OCI-LY7 (cell line): ENCODE measurements at regions not wholly inside any gene's neighbourhood (a gene's known extent, or its start where the extent isn't known, plus 50 kb on each side); places are given as distances from the start of the nearest gene placed in this dataset.

Experiments
- BruUV-seq: library from RNA; stranded (reverse); fragments of 400-500 nt; replicated peaks from 2 replicates; lab custom pipeline; 2021; lab: Mats Ljungman, UMichigan
- CTCF ChIA-PET: fragments of 300-600 bp; sonication (Branson Sonifier 250); formaldehyde crosslinking; loops from one replicate; lab custom pipeline; 2022; ENCODE audit warnings: antibody characterized with exemption; ENCODE audit not compliant: unreplicated experiment; lab: Charles Lee
- POLR2A ChIA-PET: fragments of 300-600 bp; sonication (Branson Sonifier 250); formaldehyde crosslinking; loops from one replicate; lab custom pipeline; 2022; ENCODE audit warnings: antibody characterized with exemption; lab: Charles Lee
- DNase-seq: peaks from one replicate; pipeline ENCODE4 v3.0.0-alpha.2; 2015; ENCODE audit warnings: low spot score
- H2AFZ ChIP-seq: fragments of 200-600 bp; sonication (generic), shearing (Covaris generic); 2 replicates; pipeline ENCODE4 v1.6.1; 2014; ENCODE audit warnings: mild to moderate bottlenecking, antibody characterized with exemption, low read length, moderate library complexity
- H3K27ac ChIP-seq: fragments of 200-600 bp; sonication (generic); 2 replicates; pipeline ENCODE4 v1.5.1; 2014; ENCODE audit warnings: mixed run types, low read depth, mild to moderate bottlenecking, moderate library complexity, low read length, inconsistent platforms; ENCODE audit not compliant: poor library complexity, severe bottlenecking
- H3K36me3 ChIP-seq: fragments of 200-600 bp; sonication (generic); 2 replicates; pipeline ENCODE4 v1.6.1; 2014; ENCODE audit warnings: mild to moderate bottlenecking, antibody characterized with exemption, low read length, moderate library complexity, mixed read lengths; ENCODE audit not compliant: insufficient read depth
- H3K4me1 ChIP-seq: fragments of 200-600 bp; sonication (generic); 2 replicates; pipeline ENCODE4 v1.5.1; 2014; ENCODE audit warnings: mild to moderate bottlenecking, low read length; ENCODE audit not compliant: insufficient read depth, poor library complexity, severe bottlenecking
- H3K4me2 ChIP-seq: fragments of 200-600 bp; sonication (generic); 2 replicates; pipeline ENCODE4 v1.6.1; 2014; ENCODE audit warnings: mild to moderate bottlenecking, low read length
- H3K4me3 ChIP-seq: fragments of 200-600 bp; sonication (generic); 2 replicates; pipeline ENCODE4 v1.5.1; 2014; ENCODE audit warnings: mild to moderate bottlenecking, low read depth, low read length; ENCODE audit not compliant: poor library complexity, severe bottlenecking
- H3K79me2 ChIP-seq: fragments of 200-600 bp; sonication (generic); 2 replicates; pipeline ENCODE4 v1.6.1; 2016; ENCODE audit warnings: low read depth, mild to moderate bottlenecking, low read length, moderate library complexity, mixed read lengths; ENCODE audit not compliant: insufficient read depth
- H3K9me2 ChIP-seq: fragments of 200-600 bp; sonication (generic); 2 replicates; pipeline ENCODE4 v1.6.1; 2016; ENCODE audit warnings: mild to moderate bottlenecking, low read length, mixed read lengths; ENCODE audit not compliant: insufficient read depth
- H3K9me3 ChIP-seq: fragments of 200-600 bp; sonication (generic); 2 replicates; pipeline ENCODE4 v1.6.1; 2014; ENCODE audit warnings: mild to moderate bottlenecking, mixed run types, low read length, mixed read lengths
- H4K20me1 ChIP-seq: fragments of 200-600 bp; sonication (generic); 2 replicates; pipeline ENCODE4 v1.6.1; 2014; ENCODE audit warnings: mild to moderate bottlenecking, antibody characterized with exemption, low read length, moderate library complexity, mixed read lengths; ENCODE audit not compliant: insufficient read depth
- EZH2phosphoT487 ChIP-seq: fragments of 200-600 bp; sonication (generic); IDR thresholded peaks from 2 replicates; pipeline ENCODE4 v1.6.1; 2018; ENCODE audit warnings: low read depth, borderline replicate concordance, mild to moderate bottlenecking, mixed run types, antibody characterized with exemption, low read length, moderate library complexity, mixed read lengths
- intact Hi-C: fragments of 100-400 bp; cut with micrococcal nuclease; formaldehyde crosslinking; loops from one replicate; pipeline ENCODE4 v1.10.0; 2022; ENCODE audit not compliant: unreplicated experiment
- TF ChIP-seq, protein P1 (sequence below): fragments of 200-600 bp; sonication (generic); conservative IDR thresholded peaks from 2 replicates; pipeline ENCODE4 v1.5.1; 2014; ENCODE audit warnings: mild to moderate bottlenecking, antibody characterized with exemption, low read length, moderate library complexity, mixed read lengths

DNA sequence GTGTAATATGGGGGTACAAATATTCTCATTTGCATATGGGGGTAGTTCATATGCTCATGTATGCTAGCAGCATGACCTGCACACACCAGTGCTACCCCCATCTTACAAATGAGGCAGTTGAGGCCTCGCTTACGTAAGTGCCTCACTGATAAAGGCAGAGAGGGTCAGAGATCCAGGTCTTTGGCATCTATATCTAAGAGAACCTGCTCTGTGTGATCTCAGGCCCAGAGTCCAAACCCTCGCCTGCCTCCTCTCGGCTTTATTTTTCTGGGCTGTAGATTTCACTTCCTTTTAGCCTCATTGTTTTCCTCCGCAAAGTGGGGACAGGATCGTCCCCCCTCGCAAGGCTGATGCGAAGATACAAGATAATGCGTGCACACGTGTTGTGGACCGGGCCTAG lies 325.2 kb downstream of the MN1 start:
- no peak overlapping the region for H3K4me2 ChIP-seq
- intact Hi-C loops = no loop called here
- H3K9me3 ChIP-seq = no peaks in the 10 kb centered on the region
- H3K9me2 ChIP-seq = no peaks in the 10 kb centered on the region
- CTCF ChIA-PET = interaction anchor here (0.6 kb wide), 1 partner anchor 1525 kb away, joined by 3 read pairs; no protein-coding TSS in a partner anchor
- DNase-seq = no peak
- H3K4me3 ChIP-seq = no peak overlapping the region
- no peaks in the 10 kb centered on the region for H3K79me2 ChIP-seq
- no peak for TF ChIP-seq EZH2phosphoT487
- TF ChIP-seq, protein P1, sequence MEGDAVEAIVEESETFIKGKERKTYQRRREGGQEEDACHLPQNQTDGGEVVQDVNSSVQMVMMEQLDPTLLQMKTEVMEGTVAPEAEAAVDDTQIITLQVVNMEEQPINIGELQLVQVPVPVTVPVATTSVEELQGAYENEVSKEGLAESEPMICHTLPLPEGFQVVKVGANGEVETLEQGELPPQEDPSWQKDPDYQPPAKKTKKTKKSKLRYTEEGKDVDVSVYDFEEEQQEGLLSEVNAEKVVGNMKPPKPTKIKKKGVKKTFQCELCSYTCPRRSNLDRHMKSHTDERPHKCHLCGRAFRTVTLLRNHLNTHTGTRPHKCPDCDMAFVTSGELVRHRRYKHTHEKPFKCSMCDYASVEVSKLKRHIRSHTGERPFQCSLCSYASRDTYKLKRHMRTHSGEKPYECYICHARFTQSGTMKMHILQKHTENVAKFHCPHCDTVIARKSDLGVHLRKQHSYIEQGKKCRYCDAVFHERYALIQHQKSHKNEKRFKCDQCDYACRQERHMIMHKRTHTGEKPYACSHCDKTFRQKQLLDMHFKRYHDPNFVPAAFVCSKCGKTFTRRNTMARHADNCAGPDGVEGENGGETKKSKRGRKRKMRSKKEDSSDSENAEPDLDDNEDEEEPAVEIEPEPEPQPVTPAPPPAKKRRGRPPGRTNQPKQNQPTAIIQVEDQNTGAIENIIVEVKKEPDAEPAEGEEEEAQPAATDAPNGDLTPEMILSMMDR = no peak
- no peak overlapping the region for H2AFZ ChIP-seq
- POLR2A ChIA-PET = no interaction called here
- H3K27ac ChIP-seq = no peak overlapping the region
- no peaks in the 10 kb centered on the region for H3K36me3 ChIP-seq
- H4K20me1 ChIP-seq = no peaks in the 10 kb centered on the region
- H3K4me1 ChIP-seq = peaks cover 6% of the 10 kb centered on the region
- BruUV-seq = no TSS peak

DNA sequence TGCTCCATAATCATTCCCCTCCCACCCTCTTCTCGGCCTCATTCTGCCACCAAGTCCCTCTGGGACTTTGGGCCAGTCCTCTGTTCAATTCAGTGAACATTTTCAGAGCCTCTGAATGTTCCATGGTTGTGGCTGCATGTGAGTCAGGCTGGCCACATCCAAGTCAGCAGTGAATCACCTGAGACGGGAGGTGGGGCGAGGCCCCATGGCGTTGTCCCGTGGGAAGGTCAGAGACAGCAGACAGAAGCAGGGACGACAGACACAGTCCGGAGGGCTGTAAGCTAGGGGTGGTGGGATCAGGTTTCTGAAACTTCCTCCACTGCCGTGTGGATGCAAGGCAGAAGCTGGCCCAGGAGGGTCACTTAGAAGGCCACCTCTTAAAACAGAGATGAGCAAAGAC lies 324.8 kb downstream of the MN1 start:
- Histone ChIP-seq H3K4me3 (no peak overlapping the region), H3K9me2 (no peaks in the 10 kb centered on the region), H3K4me1 (peaks cover 6% of the 10 kb centered on the region), H3K27ac (no peak overlapping the region), H2AFZ (no peak overlapping the region), H3K79me2 (no peaks in the 10 kb centered on the region), H3K36me3 (no peaks in the 10 kb centered on the region), H3K9me3 (no peaks in the 10 kb centered on the region), H3K4me2 (no peak overlapping the region), H4K20me1 (no peaks in the 10 kb centered on the region)
- ChIA-PET POLR2A (no interaction called here), CTCF (interaction anchor here (0.6 kb wide), 1 partner anchor 1525 kb away, joined by 3 read pairs; no protein-coding TSS in a partner anchor)
- BruUV-seq = no TSS peak
- no peak for DNase-seq
- intact Hi-C loops = no loop called here
- TF ChIP-seq, protein P1 = no peak
- no peak for TF ChIP-seq EZH2phosphoT487

DNA sequence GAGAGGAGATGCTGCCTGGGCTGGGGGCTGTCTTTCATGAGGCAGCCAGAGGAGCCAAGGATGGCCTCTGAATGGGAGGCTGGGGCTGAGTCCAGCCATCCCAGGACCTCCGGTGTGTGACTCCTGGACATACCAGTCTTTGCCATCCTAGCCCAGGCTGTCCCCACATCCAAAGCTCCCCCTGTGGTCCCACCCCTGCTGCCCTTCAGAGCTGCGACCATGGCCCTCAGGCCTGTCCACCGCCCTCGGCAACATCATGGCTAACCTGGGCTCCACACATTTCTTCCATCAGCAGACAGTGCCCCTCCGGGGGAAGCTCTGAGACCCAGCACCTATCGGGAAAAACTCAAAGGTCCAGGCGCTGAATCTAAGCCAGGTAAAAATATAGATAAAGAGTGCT lies 324.4 kb downstream of the MN1 start:
- BruUV-seq = no TSS peak
- DNase-seq = no peak

More for the DNA sequence above, 324.4 kb downstream of the MN1 start:
- Histone ChIP-seq H3K9me3 (no peaks in the 10 kb centered on the region), H3K4me1 (peaks cover 6% of the 10 kb centered on the region), H3K9me2 (no peaks in the 10 kb centered on the region), H2AFZ (no peak overlapping the region), H4K20me1 (no peaks in the 10 kb centered on the region), H3K4me2 (no peak overlapping the region), H3K79me2 (no peaks in the 10 kb centered on the region), H3K27ac (no peak overlapping the region), H3K36me3 (no peaks in the 10 kb centered on the region), H3K4me3 (no peak overlapping the region)
- TF ChIP-seq, protein P1 = no peak
- no peak for TF ChIP-seq EZH2phosphoT487
- POLR2A ChIA-PET = no interaction called here
- CTCF ChIA-PET = interaction anchor here (0.6 kb wide), 1 partner anchor 1525 kb away, joined by 3 read pairs; no protein-coding TSS in a partner anchor
- intact Hi-C loops = no loop called here
